Stimulated activated CD4-positive, alpha-beta T cell treated with anti-CD3 and anti-CD28 coated beads, Interleukin-15, amount 100 ng/mL, for 24 hours (primary cell): ENCODE measurements at regions not wholly inside any gene's neighbourhood (a gene's known extent, or its start where the extent isn't known, plus 50 kb on each side); places are given as distances from the start of the nearest gene placed in this dataset.
"Not testable (repeated sequence)": the region's sequence is repeated elsewhere in the genome, so short reads cannot be mapped to it uniquely, and the experiment has no call there.

Experiments
- DNase-seq: peaks from one replicate; pipeline ENCODE4 v3.0.0-alpha.2; 2020

GRCh38 chr5:163706053-163706771, 200.8 kb downstream of the MAT2B start:
- DNase-seq, result no peak

DNA sequence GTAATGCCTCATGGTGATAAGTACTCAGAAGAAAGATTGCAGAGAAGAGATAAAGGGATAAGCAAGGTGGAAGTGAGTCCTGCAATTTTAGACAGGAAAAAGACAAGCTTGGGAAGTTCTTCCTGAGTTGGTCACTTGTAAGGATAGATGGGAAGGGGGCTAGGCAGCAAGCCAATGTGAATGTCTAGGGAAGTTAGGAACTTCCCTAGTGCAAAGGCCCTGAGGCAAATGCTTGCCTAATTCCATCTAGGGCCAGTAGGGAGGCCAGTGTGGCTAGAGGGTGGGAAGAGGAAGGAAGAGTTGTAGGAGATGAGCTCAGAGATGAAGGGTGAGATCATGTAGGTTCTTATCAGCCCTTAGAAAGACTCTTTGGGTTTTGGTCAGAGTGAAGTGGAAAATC, 206.6 kb downstream of the MAT2B start:
- DNase-seq, result no peak

GRCh38 chr5:163718272-163718671, 212.9 kb downstream of the MAT2B start:
- no peak for DNase-seq

DNA sequence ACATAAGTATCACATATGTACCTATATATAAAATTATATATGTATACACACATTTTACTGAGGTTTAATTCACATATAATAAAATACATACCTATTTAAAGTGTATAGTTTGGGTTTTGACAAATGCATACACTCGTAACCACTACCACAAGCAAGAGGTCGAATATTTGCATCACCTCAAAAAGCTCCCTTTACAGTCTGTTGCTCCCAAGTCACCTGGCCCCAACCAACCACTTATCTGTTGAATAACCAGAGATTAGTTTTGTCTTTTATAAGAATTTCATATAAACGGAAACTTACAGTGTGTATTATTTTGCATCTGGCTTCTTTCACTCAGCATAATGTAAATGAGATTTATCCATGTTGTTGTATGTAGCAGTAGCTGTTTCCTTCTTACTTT, 218.9 kb downstream of the MAT2B start:
- DNase-seq, result no peak

GRCh38 chr5:163727028-163727427, 221.6 kb downstream of the MAT2B start:
- no peak for DNase-seq

GRCh38 chr5:163730206-163730756, 224.9 kb downstream of the MAT2B start:
- no peak for DNase-seq

DNA sequence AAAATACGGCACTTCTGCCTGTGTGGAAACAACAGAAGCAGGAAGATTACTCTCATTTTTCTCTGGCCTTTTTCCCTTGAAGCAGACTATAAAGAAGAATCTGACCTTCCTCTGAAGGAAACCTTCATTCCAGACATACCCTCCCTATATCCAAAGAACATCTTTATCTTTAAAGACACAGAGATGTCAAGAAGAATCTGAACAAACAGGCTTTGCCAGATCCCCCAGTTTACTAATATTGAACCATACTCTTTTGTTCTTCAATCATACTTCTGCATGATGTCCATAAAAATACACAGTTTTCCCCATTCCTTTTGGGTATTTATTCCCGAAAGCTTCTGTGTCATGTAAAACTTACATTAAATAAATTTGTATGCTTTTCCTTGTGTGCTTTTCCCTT, 225.8 kb downstream of the MAT2B start:
- no peak for DNase-seq

DNA sequence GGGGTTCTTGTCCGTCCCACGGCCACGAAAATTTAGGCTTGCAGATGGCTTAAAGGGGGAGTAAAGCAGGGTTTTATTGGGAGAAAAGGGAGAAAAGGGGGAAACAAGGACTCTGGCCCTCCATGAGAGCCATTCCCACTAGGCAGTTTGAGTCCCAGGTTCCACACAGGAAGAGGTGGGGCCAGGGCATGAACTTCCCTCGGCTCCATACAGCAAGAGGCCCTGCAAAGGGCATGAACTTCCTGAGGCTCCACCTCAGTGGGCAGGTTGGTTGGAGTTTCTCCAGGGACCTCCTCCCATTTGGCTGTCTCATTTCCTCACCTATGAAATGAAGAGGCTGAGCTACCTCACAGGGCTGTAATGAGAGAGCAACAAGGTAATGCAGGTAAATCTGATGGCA, 229.7 kb downstream of the MAT2B start:
- no peak for DNase-seq

DNA sequence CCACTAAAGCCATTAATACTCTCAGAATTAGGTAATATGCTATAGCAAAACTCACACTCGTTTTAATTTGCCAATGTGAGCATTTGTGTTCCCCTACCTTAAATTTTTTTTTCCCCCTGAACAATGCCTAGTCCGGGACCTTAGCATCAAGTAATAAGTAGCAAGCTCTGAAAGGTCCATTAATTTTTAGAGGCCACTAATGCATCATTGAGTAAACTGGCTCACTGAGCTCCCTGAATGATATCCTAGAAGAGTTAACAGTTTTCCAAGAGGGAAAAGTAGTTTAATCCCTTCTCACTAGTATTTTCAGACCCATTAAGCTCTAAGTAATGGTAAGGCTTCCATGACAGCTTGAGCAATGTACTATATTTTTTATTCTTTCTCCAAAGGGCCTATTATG, 242.2 kb downstream of the MAT2B start:
- DNase-seq, result no peak

DNA sequence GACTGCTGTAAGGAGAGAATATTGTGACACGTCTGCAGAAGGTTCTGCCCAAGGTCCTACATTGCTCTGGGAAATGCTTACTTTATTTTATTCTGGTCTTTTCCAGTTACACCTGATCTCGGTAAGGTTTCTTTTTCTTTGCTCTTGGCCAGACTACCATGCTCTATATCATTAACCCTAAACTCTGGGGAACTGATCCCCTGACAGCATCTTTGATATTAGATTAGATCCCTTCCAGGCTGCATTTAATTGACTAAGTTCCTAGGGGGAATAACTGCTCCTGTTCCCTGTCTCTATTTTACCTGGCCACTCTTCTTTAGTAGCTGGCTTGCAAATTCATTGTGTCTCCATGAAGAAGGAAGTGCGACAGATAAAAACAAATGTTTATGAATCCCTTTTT, 243.5 kb downstream of the MAT2B start:
- DNase-seq, result no peak

DNA sequence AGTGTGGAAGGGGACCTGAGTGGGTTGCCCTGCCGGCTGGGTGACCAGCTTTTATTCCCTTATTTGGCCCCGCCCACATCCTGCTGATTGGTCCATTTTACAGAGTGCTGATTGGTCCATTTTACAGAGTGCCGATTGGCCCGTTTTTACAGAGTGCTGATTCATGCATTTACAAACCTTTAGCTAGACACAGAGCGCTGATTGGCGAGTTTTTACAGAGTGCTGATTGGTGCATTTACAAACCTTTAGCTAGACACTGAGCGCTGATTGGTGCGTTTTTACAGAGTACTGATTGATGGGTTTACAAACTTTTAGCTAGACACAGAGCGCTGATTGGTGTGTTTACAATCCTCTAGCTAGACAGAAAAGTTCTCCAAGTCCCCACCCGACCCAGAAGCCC, 245.0 kb downstream of the MAT2B start:
- DNase-seq, result not testable (repeated sequence)

DNA sequence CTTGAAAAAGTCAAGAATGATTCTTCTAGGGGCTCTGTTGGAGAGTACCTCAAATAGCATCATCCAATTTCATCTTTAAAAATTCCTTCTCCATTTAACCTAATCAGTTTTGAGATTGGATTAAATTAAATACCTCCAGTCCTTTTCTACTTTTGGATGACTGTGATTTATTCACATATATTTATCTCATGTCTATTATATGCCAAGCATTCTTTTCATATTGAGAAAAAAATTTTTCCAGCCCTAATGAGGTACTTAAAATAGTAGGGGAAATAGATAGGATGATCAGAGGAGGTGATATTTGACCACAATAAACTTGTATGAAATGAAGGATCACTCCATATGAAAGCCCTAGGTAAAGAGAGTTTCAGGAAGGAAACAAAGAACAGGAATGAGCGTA, 250.1 kb downstream of the MAT2B start:
- DNase-seq, result no peak

GRCh38 chr5:163756170-163756569, 250.8 kb downstream of the MAT2B start:
- DNase-seq, result no peak

- DNase-seq, result no peak
Observed at GRCh38 chr5:163757344-163757743, 251.9 kb downstream of the MAT2B start.

GRCh38 chr5:163758283-163758711, 252.9 kb downstream of the MAT2B start:
- DNase-seq, result no peak

DNA sequence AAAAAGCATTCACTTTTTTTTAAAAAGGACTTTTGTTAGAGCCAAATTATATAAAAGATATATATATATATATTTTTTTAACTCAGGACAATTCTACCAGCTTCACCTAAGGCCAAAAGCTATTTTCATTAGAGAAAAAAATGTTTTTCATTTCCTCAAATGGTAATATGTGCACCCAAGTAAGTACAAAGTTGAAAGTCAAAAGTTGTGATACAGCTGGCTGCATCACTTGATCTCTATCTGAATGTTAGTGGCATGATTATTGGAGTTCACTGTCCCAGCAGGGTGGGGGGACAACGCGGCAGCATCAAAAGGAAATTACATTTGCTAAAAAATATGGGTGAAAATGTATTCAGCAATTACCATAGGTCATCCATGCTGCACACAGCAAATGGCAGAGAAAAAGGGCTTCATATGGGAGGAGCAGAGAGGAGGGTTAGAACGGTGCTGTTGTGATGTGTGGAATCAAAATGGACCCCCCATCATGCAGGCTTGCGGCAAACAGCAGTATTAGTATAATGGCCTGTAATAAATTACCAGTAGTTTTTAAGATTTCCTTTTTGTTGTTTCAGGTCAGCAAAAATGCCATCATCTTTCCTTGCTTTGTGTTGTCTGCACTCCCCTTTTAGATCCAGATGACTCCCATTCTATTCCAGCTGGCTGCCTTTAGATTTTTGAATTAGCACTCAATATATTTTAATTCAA, 253.7 kb downstream of the MAT2B start:
- DNase-seq, result no peak

DNA sequence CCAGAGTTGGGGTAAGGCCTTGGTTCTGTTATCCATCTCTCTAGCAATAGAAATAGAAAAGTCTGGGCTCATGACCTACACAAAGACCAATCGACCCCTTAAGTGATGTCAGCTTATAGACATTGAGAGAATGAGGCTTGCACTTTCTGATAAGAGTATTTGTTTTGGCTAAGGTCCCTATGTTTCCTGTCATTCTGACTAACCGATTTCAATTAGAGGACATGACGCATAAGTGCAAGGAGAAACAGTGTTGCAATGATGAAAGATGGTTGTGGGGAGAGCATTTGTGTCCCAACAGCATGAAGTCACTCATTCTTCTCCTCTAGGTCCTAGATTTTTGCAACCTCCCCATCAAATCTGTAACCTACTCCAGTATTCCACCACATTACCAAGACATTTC, 255.1 kb downstream of the MAT2B start:
- DNase-seq, result no peak

- no peak for DNase-seq
Observed at GRCh38 chr5:163766936-163767670, 261.7 kb downstream of the MAT2B start.

DNA sequence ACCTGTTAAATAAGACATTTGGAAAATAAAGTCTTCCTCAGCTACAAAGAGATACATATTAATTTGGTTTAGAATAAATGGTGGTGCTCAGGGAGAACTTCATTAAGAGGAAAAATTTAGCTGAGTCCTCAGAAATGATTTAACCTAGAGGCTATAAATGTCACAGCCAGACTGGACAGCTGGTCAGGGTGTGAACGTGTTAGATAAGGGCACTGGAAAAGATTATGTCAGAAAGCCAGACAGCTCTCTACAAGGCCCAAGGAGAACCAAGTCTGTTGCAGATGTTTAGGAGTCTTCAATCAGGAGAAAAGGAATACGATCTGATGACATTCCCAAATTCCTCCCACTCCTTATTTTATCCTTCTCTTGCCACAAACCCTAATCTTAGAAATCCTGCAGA, 265.2 kb downstream of the MAT2B start:
- DNase-seq, result no peak

DNA sequence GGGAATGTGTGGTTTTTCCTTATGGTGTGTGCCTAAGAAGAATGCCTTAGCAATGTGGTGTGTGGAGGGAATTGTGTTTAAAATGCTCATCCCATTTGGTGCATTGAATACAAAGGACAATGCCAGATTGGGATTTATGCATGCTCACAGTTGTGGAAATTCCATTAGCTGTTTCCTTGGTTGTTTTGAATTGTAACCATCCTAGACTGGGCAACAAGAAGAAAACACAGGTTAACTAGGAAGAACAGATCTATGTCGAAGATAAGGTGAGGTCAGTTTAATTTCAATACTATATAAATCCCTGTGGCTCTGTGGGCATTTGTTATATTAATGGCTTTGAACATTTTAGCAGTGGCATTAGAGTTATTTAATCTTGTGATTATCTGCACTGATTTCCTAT, 266.8 kb downstream of the MAT2B start:
- no peak for DNase-seq

GRCh38 chr5:163772644-163773043, 267.2 kb downstream of the MAT2B start:
- DNase-seq, result no peak

DNA sequence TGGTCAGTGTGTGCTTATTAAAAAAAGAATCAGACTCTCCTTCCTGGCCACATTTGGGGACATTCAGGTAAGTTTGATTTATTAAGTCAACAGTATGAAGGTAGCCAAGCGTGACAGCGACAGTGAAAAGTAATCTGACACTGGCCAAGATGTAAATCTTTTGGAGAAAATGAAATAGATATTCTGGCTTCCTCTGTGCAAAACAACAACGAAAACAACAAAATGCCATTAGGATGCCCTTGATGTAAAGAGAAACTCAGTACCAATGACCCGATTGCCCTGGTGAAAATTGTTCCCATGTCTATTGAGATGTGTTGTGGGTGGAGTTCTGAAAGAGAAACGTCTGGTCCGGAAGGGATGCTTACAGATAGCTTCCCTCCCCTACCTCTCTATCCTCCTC, 267.8 kb downstream of the MAT2B start:
- DNase-seq, result no peak

DNA sequence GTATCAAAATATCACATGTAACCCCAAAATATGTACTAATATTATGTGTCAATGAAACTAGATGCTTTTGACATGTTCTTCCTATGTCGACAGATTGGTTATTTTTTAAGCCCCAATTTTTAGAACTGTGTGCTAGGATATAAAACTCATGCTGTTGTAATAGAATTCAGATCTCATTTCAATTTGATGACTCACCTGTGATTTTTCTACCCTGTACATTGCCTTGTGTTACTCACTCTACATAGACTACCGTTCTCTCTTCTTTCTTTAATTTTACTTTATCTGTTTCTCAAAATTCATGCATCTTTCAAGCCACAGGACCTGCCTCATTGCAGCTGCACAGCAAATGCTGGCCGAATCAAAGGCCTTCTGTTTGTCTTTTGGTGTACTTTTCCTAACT, 284.5 kb downstream of the MAT2B start:
- no peak for DNase-seq

- no peak for DNase-seq
Observed at GRCh38 chr5:163790497-163790896, 285.1 kb downstream of the MAT2B start.
